ENCODE measurements at regions not wholly inside any gene's neighbourhood (a gene's known extent, or its start where the extent isn't known, plus 50 kb on each side); places are given as distances from the start of the nearest gene placed in this dataset.

DNA sequence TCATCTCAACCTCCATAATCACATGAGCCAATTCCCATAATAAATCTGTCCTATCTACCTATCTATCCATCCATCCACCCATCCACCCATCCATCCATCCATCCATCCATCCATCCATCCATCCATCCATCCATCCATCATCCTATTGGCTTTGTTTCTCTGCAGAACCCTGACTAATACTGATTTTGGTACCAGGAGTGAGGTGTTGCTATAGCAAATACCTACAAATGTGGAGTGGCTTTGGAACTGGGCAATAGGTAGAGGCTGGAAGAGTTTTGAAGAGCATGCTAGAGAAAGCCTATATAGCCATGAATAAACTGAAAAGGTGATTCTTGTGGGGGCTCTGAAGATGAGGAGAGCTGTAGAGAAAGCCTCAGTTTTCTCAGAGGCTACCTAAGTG, 88.7 kb upstream of the ANKRD28 start:
- Histone ChIP-seq H3K27ac (ENCODE audit: low read length) (no peak overlapping the region), H3K79me2 (replicated peaks; ENCODE audit: insufficient read depth, low read length) (no peaks in the 10 kb centered on the region), H3K36me3 (ENCODE audit: insufficient read depth, low read length) (no peaks in the 10 kb centered on the region), H3K9me2 (ENCODE audit: insufficient read depth, low read length) (no peaks in the 10 kb centered on the region), H3F3A (ENCODE audit: insufficient read depth, low read length, poor library complexity, severe bottlenecking) (no peaks in the 10 kb centered on the region), H2AFZ (ENCODE audit: low read depth, low read length) (no peak overlapping the region), H3K4me2 (ENCODE audit: low read length) (no peak overlapping the region), H3K9me3 (ENCODE audit: low read length) (no peaks in the 10 kb centered on the region), H3K4me3 (ENCODE audit: low read length) (no peak overlapping the region), H3K27me3 (ENCODE audit: insufficient read depth, low read depth, low read length) (no peaks in the 10 kb centered on the region), H3K9ac (ENCODE audit: low read length) (no peak overlapping the region), H4K20me1 (ENCODE audit: insufficient read depth) (no peaks in the 10 kb centered on the region)
- TF ChIP-seq EZH2 (IDR thresholded peaks at IDR 0.05; ENCODE audit: borderline replicate concordance, insufficient read depth, low read length, poor library complexity, severe bottlenecking) (no peak), POLR2AphosphoS5 (IDR thresholded peaks at IDR 0.05) (no peak), SMC3 (conservative IDR thresholded peaks at IDR 0.05; ENCODE audit: poor library complexity) (no peak), EP300 (conservative IDR thresholded peaks at IDR 0.05; ENCODE audit: poor library complexity, severe bottlenecking) (no peak), TAF1 (IDR thresholded peaks at IDR 0.05; ENCODE audit: low read depth) (no peak), RAD21 (conservative IDR thresholded peaks at IDR 0.05) (no peak), MXI1 (conservative IDR thresholded peaks at IDR 0.05; ENCODE audit: poor library complexity, severe bottlenecking) (no peak)
- TF ChIP-seq, protein P1, sequence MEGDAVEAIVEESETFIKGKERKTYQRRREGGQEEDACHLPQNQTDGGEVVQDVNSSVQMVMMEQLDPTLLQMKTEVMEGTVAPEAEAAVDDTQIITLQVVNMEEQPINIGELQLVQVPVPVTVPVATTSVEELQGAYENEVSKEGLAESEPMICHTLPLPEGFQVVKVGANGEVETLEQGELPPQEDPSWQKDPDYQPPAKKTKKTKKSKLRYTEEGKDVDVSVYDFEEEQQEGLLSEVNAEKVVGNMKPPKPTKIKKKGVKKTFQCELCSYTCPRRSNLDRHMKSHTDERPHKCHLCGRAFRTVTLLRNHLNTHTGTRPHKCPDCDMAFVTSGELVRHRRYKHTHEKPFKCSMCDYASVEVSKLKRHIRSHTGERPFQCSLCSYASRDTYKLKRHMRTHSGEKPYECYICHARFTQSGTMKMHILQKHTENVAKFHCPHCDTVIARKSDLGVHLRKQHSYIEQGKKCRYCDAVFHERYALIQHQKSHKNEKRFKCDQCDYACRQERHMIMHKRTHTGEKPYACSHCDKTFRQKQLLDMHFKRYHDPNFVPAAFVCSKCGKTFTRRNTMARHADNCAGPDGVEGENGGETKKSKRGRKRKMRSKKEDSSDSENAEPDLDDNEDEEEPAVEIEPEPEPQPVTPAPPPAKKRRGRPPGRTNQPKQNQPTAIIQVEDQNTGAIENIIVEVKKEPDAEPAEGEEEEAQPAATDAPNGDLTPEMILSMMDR (IDR thresholded peaks at IDR 0.05; ENCODE audit: poor library complexity, severe bottlenecking) = no peak
- TF ChIP-seq, protein P2, sequence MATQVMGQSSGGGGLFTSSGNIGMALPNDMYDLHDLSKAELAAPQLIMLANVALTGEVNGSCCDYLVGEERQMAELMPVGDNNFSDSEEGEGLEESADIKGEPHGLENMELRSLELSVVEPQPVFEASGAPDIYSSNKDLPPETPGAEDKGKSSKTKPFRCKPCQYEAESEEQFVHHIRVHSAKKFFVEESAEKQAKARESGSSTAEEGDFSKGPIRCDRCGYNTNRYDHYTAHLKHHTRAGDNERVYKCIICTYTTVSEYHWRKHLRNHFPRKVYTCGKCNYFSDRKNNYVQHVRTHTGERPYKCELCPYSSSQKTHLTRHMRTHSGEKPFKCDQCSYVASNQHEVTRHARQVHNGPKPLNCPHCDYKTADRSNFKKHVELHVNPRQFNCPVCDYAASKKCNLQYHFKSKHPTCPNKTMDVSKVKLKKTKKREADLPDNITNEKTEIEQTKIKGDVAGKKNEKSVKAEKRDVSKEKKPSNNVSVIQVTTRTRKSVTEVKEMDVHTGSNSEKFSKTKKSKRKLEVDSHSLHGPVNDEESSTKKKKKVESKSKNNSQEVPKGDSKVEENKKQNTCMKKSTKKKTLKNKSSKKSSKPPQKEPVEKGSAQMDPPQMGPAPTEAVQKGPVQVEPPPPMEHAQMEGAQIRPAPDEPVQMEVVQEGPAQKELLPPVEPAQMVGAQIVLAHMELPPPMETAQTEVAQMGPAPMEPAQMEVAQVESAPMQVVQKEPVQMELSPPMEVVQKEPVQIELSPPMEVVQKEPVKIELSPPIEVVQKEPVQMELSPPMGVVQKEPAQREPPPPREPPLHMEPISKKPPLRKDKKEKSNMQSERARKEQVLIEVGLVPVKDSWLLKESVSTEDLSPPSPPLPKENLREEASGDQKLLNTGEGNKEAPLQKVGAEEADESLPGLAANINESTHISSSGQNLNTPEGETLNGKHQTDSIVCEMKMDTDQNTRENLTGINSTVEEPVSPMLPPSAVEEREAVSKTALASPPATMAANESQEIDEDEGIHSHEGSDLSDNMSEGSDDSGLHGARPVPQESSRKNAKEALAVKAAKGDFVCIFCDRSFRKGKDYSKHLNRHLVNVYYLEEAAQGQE (IDR thresholded peaks at IDR 0.05; ENCODE audit: borderline replicate concordance) = no peak

DNA sequence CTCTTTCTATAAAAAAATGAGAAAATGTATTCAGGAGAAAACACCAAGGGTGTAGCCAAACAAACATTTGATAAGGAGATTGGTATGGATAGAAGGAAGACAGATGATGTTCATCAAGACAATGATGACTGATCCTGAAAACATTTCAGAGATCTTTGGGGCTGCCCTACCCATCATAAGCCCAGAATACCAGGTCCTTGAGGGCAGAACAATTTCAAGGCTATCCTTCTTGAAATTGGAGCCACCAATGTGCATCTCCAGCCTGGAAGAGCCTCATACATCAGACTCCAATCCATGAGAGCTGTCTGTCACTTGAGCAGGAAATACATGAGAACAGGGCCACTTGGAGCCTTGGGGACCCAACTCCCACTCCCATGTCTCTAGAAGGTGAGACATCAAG, 89.5 kb upstream of the ANKRD28 start:
- Histone ChIP-seq H3K9ac (ENCODE audit: low read length) (no peak overlapping the region), H3K4me2 (ENCODE audit: low read length) (no peak overlapping the region), H3K27me3 (ENCODE audit: insufficient read depth, low read depth, low read length) (no peaks in the 10 kb centered on the region), H3K27ac (ENCODE audit: low read length) (no peak overlapping the region), H3K79me2 (replicated peaks; ENCODE audit: insufficient read depth, low read length) (no peaks in the 10 kb centered on the region), H3K9me2 (ENCODE audit: insufficient read depth, low read length) (no peaks in the 10 kb centered on the region), H3K9me3 (ENCODE audit: low read length) (no peaks in the 10 kb centered on the region), H2AFZ (ENCODE audit: low read depth, low read length) (no peak overlapping the region), H4K20me1 (ENCODE audit: insufficient read depth) (no peaks in the 10 kb centered on the region), H3K4me3 (ENCODE audit: low read length) (no peak overlapping the region), H3K36me3 (ENCODE audit: insufficient read depth, low read length) (no peaks in the 10 kb centered on the region), H3F3A (ENCODE audit: insufficient read depth, low read length, poor library complexity, severe bottlenecking) (no peaks in the 10 kb centered on the region)
- TF ChIP-seq TAF1 (IDR thresholded peaks at IDR 0.05; ENCODE audit: low read depth) (no peak), MXI1 (conservative IDR thresholded peaks at IDR 0.05; ENCODE audit: poor library complexity, severe bottlenecking) (no peak), EP300 (conservative IDR thresholded peaks at IDR 0.05; ENCODE audit: poor library complexity, severe bottlenecking) (no peak), EZH2 (IDR thresholded peaks at IDR 0.05; ENCODE audit: borderline replicate concordance, insufficient read depth, low read length, poor library complexity, severe bottlenecking) (no peak), SMC3 (conservative IDR thresholded peaks at IDR 0.05; ENCODE audit: poor library complexity) (no peak), POLR2AphosphoS5 (IDR thresholded peaks at IDR 0.05) (no peak), RAD21 (conservative IDR thresholded peaks at IDR 0.05) (no peak)
- TF ChIP-seq, protein P2 (IDR thresholded peaks at IDR 0.05; ENCODE audit: borderline replicate concordance) = no peak
- TF ChIP-seq, protein P1 (IDR thresholded peaks at IDR 0.05; ENCODE audit: poor library complexity, severe bottlenecking) = no peak
